ENCODE measurements at regions not wholly inside any gene's neighbourhood (a gene's known extent, or its start where the extent isn't known, plus 50 kb on each side); places are given as distances from the start of the nearest gene placed in this dataset.

DNA sequence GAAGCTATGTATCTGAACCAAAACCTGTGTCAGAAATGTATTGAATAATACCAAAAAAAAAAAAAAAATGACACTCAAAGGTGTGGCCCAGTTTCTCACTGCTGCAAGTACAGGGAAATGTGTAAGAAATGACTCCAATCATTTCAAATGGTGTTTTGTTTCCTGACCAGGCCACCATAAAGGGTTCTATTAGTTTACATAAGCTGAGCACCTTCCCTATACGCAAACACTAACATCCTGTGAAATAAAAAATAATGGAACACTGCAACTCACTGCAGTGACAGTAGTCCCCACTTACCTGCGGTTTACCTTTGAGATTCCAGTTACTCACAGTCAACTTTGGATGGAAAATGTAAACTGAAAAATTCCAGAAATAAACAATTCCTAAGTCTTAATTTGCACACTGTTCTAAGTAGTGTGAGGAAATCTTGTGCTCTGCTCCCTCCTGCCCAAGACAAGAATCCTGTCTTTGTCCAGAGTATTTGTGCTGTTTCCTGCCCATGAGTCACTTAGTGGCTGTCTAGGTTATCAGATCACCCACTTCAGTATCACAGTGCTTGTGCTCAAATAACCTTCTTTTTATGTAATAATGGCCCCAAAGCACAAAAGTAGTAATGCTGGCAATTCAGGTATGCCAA lies 265.3 kb downstream of the RCHY1 start:
- no peaks in the 10 kb centered on the region for H3K36me3 ChIP-seq
- H3K27me3 ChIP-seq (replicated peaks in 1 of 7): no peaks in the 10 kb centered on the region
- peaks cover 0 to 6% (median 0%) of the 10 kb centered on the region in 6 donors for H3K4me1 ChIP-seq
- no peak for TF ChIP-seq POLR2AphosphoS5 (IDR thresholded peaks at IDR 0.05)
- TF ChIP-seq POLR2A (IDR thresholded peaks at IDR 0.05): no peak
- TF ChIP-seq, protein P1, sequence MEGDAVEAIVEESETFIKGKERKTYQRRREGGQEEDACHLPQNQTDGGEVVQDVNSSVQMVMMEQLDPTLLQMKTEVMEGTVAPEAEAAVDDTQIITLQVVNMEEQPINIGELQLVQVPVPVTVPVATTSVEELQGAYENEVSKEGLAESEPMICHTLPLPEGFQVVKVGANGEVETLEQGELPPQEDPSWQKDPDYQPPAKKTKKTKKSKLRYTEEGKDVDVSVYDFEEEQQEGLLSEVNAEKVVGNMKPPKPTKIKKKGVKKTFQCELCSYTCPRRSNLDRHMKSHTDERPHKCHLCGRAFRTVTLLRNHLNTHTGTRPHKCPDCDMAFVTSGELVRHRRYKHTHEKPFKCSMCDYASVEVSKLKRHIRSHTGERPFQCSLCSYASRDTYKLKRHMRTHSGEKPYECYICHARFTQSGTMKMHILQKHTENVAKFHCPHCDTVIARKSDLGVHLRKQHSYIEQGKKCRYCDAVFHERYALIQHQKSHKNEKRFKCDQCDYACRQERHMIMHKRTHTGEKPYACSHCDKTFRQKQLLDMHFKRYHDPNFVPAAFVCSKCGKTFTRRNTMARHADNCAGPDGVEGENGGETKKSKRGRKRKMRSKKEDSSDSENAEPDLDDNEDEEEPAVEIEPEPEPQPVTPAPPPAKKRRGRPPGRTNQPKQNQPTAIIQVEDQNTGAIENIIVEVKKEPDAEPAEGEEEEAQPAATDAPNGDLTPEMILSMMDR (IDR thresholded peaks at IDR 0.05 in 8 of 11, conservative IDR thresholded peaks at IDR 0.05 in 3 of 11): no peak
- H3K9me3 ChIP-seq: peaks cover 0 to 5% (median 0%) of the 10 kb centered on the region in 8 donors
- H3K4me3 ChIP-seq: no peak overlapping the region
- WGBS, 5 donors: 24 to 70% (median 49%) methylated on average over 2 of the region's 2 CpGs
- no peak for DNase-seq
- no peak overlapping the region for H3K27ac ChIP-seq
- intact Hi-C loops (cut with DNase I; ENCODE audit: low total_unique reads): no loop called here

DNA sequence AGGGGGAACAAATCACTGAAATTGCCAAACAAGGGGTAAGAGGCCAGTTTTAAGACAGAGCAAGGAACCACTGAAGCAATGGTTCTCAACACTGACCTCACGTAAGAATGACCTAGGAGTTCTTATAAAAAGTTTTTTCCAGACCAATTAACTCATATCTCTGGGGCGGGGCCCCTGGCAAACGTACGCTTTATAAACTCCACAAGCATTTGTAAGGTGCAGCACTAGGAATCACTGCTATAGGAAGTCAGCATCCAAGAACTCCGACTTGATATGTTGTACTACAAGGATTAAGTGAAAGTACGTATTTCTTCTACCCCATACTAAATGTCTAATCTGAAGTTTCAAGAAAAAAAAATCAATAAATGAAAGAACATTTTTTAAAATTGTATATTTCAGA lies 269.9 kb downstream of the RCHY1 start:
- H3K27ac ChIP-seq: no peak overlapping the region
- H3K4me3 ChIP-seq: no peak overlapping the region
- TF ChIP-seq, protein P1 (IDR thresholded peaks at IDR 0.05 in 8 of 11, conservative IDR thresholded peaks at IDR 0.05 in 3 of 11): no peak
- TF ChIP-seq POLR2AphosphoS5 (IDR thresholded peaks at IDR 0.05) (no peak), POLR2A (IDR thresholded peaks at IDR 0.05) (no peak)
- H3K9me3 ChIP-seq: peaks cover 0 to 2% (median 0%) of the 10 kb centered on the region in 8 donors
- H3K4me1 ChIP-seq: no peaks in the 10 kb centered on the region
- H3K27me3 ChIP-seq (replicated peaks in 1 of 7): no peaks in the 10 kb centered on the region
- 82 to 91% (median 85%) methylated on average over 6 of the region's 6 CpGs for WGBS, 5 donors
- no peaks in the 10 kb centered on the region for H3K36me3 ChIP-seq
- intact Hi-C loops (cut with DNase I; ENCODE audit: low total_unique reads): no loop called here
- no peak for DNase-seq

DNA sequence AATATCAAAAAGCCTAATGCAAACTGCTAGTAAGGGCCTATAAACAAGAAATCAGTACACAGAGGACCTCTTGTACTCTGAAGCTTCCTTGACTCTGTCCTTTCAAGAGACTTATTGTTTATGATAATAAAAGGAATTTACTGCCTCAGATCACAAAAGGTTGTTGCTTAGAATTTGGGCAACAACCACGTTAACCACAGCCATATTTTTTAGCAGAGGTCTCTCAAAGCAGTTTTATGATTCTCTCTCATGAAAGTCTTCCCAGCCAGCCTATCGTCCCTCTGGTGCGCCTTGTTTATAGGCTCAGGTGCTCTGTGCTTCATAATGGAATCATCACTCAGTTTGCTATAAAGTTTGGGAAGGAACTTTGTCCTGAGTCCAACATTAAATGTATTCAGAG lies 270.6 kb downstream of the RCHY1 start:
- no peaks in the 10 kb centered on the region for H3K4me1 ChIP-seq
- 36 to 58% (median 47%) methylated on average over 3 of the region's 3 CpGs for WGBS, 5 donors
- DNase-seq: no peak
- H3K27me3 ChIP-seq (replicated peaks in 1 of 7): no peaks in the 10 kb centered on the region
- TF ChIP-seq POLR2A (IDR thresholded peaks at IDR 0.05) (no peak), POLR2AphosphoS5 (IDR thresholded peaks at IDR 0.05) (no peak)
- TF ChIP-seq, protein P1 (IDR thresholded peaks at IDR 0.05 in 8 of 11, conservative IDR thresholded peaks at IDR 0.05 in 3 of 11): no peak
- H3K4me3 ChIP-seq: no peak overlapping the region
- peaks cover 0 to 7% (median 0%) of the 10 kb centered on the region in 8 donors for H3K9me3 ChIP-seq
- intact Hi-C loops (cut with DNase I; ENCODE audit: low total_unique reads): no loop called here
- no peaks in the 10 kb centered on the region for H3K36me3 ChIP-seq
- H3K27ac ChIP-seq: no peak overlapping the region

DNA sequence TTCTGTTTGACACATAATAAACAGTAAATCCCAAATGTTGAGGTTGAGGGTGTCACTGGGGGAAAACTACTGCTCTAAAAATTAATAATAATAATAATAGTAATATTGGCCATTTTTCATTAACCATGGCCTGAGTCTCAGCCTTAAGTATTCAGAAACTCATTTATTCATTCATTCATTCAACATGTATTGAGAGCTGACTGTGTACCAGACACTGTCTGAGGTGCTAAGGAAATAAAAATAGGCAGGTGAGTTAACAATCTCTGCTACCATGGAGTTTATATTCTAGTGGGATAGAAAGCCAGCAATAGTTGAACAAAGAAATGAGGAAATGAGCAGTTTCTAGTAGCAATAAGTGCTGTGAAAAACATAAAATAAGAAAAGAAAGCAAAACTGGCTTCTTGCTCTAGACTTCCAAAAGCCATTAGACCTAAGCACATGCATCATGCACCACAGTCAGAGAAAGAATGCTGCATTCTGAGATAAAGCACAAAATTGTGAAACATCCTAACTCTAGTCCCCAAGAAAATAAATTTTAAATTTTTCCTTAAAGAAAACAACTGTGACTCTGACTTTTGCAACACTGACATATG lies 278.7 kb downstream of the RCHY1 start:
- peaks cover 0 to 10% (median 1%) of the 10 kb centered on the region in 6 donors for H3K4me1 ChIP-seq
- intact Hi-C loops (cut with DNase I; ENCODE audit: low total_unique reads): no loop called here
- no peak overlapping the region for H3K4me3 ChIP-seq
- no peaks in the 10 kb centered on the region for H3K27me3 ChIP-seq (replicated peaks in 1 of 7)
- no peak for DNase-seq
- TF ChIP-seq POLR2AphosphoS5 (IDR thresholded peaks at IDR 0.05) (no peak), POLR2A (IDR thresholded peaks at IDR 0.05) (no peak)
- TF ChIP-seq, protein P1 (IDR thresholded peaks at IDR 0.05 in 8 of 11, conservative IDR thresholded peaks at IDR 0.05 in 3 of 11): no peak
- H3K36me3 ChIP-seq: no peaks in the 10 kb centered on the region
- H3K27ac ChIP-seq: no peak overlapping the region
- peaks cover 0 to 7% (median 0%) of the 10 kb centered on the region in 8 donors for H3K9me3 ChIP-seq
